DOHH2 (cell line): ENCODE measurements at regions not wholly inside any gene's neighbourhood (a gene's known extent, or its start where the extent isn't known, plus 50 kb on each side); places are given as distances from the start of the nearest gene placed in this dataset.

Experiments
- EZH2phosphoT487 ChIP-seq: fragments of 200-600 bp; sonication (generic); IDR thresholded peaks from 2 replicates; pipeline ENCODE4 v1.6.1; 2017; ENCODE audit warnings: borderline replicate concordance, mild to moderate bottlenecking, antibody characterized with exemption, low read length, moderate library complexity, mixed read lengths
- TF ChIP-seq, protein P1 (sequence below): fragments of 200-600 bp; sonication (generic); IDR thresholded peaks from one replicate; pipeline ENCODE4 v1.5.1; 2014; ENCODE audit warnings: antibody characterized with exemption, mild to moderate bottlenecking, low read depth, low read length; ENCODE audit not compliant: poor library complexity, severe bottlenecking

DNA sequence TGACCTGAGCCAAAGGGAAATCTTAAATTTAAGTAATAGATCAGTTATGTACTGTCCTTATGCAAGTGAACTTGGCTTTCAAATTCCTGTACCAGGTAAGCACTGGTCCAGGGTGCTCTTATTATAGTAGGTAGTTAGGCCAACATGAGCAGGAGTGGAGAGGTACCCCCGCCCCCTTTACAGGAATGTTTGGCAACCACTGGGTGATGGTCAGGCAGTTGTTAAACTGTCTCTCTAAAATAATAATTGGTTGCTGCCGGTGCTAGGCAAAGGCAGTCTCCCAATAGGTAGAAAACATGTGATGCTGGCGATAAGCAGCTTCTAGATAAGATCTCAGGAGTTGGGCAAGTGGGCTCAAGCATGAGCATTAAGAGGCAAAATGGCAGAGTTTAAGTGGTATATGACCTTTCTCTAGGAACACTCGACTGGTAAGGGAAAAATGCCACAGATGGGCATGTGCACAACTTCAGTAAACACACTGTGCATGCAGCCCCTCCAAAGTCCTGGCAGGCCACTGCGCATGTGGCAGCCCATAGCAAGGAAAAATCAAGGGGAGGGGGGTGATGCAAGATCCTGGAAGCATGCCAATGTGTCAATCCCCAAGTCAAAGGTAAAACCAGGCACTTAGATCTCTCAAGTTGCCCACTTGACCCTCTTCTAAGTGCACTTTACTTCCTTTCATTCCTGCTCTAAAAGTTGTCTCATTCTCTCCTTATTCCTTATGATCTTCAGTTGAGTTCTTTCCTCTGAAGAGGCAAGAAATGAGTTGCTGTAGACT lies 1239.7 kb downstream of the C4orf33 start:
- TF ChIP-seq, protein P1, sequence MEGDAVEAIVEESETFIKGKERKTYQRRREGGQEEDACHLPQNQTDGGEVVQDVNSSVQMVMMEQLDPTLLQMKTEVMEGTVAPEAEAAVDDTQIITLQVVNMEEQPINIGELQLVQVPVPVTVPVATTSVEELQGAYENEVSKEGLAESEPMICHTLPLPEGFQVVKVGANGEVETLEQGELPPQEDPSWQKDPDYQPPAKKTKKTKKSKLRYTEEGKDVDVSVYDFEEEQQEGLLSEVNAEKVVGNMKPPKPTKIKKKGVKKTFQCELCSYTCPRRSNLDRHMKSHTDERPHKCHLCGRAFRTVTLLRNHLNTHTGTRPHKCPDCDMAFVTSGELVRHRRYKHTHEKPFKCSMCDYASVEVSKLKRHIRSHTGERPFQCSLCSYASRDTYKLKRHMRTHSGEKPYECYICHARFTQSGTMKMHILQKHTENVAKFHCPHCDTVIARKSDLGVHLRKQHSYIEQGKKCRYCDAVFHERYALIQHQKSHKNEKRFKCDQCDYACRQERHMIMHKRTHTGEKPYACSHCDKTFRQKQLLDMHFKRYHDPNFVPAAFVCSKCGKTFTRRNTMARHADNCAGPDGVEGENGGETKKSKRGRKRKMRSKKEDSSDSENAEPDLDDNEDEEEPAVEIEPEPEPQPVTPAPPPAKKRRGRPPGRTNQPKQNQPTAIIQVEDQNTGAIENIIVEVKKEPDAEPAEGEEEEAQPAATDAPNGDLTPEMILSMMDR, result no peak
- TF ChIP-seq EZH2phosphoT487, result no peak
